ENCODE measurements at regions not wholly inside any gene's neighbourhood (a gene's known extent, or its start where the extent isn't known, plus 50 kb on each side); places are given as distances from the start of the nearest gene placed in this dataset.
"Not testable (repeated sequence)": the region's sequence is repeated elsewhere in the genome, so short reads cannot be mapped to it uniquely, and the experiment has no call there.

DNA sequence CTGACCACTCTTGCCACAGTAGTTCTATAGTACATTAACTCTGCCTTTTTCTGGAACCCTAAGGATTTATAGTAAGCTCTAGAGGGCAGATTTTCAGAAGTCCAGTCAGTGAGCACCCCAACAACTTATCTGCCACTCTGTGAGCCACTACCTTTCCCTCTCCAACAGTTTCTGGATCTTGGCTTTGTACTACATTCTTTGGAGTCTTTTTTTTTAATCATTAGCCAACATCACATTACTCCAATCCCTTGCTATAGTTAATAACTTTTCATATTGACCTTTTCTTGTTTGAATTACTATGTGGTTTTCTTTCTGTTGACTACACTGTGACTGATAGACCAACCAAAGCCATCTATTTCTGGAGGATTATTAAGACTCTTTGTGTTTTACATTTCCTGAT is 1596.7 kb upstream of the PRMT6 start:
- H3K9me3 ChIP-seq = no peaks in the 10 kb centered on the region
- no peaks in the 10 kb centered on the region for H3K27me3 ChIP-seq (replicated peaks; ENCODE audit: control insufficient read depth, insufficient read depth, low read length)
- H3K4me3 ChIP-seq (ENCODE audit: low read depth, low read length) = no peak overlapping the region
- no TSS peak for BruUV-seq (replicated peaks)
- ChIA-PET CTCF (no interaction called here), POLR2A (no interaction called here)
- TF ChIP-seq, protein P1, sequence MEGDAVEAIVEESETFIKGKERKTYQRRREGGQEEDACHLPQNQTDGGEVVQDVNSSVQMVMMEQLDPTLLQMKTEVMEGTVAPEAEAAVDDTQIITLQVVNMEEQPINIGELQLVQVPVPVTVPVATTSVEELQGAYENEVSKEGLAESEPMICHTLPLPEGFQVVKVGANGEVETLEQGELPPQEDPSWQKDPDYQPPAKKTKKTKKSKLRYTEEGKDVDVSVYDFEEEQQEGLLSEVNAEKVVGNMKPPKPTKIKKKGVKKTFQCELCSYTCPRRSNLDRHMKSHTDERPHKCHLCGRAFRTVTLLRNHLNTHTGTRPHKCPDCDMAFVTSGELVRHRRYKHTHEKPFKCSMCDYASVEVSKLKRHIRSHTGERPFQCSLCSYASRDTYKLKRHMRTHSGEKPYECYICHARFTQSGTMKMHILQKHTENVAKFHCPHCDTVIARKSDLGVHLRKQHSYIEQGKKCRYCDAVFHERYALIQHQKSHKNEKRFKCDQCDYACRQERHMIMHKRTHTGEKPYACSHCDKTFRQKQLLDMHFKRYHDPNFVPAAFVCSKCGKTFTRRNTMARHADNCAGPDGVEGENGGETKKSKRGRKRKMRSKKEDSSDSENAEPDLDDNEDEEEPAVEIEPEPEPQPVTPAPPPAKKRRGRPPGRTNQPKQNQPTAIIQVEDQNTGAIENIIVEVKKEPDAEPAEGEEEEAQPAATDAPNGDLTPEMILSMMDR (IDR thresholded peaks at IDR 0.05; ENCODE audit: insufficient read depth in 1 of 2, low read depth in 1 of 2, low read length in 1 of 2, severe bottlenecking in 1 of 2, unreplicated experiment in 1 of 2) = no peak
- H3K4me1 ChIP-seq = no peaks in the 10 kb centered on the region
- Mint-ChIP-seq H3K4me1 (ENCODE audit: low read depth, unreplicated experiment) (no peaks in the 10 kb centered on the region), H3K27ac (ENCODE audit: unreplicated experiment) (no peak overlapping the region), H3K36me3 (ENCODE audit: insufficient read depth, unreplicated experiment) (no peaks in the 10 kb centered on the region), H3K9me3 (ENCODE audit: unreplicated experiment) (no peaks in the 10 kb centered on the region), H3K27me3 (ENCODE audit: insufficient read depth, unreplicated experiment) (no peaks in the 10 kb centered on the region), H3K4me3 (ENCODE audit: unreplicated experiment) (no peak overlapping the region)
- no peak for DNase-seq
- intact Hi-C loops (cut with micrococcal nuclease; ENCODE audit: unreplicated experiment) = no loop called here
- H3K36me3 ChIP-seq (ENCODE audit: control insufficient read depth, insufficient read depth, low read length) = no peaks in the 10 kb centered on the region

DNA sequence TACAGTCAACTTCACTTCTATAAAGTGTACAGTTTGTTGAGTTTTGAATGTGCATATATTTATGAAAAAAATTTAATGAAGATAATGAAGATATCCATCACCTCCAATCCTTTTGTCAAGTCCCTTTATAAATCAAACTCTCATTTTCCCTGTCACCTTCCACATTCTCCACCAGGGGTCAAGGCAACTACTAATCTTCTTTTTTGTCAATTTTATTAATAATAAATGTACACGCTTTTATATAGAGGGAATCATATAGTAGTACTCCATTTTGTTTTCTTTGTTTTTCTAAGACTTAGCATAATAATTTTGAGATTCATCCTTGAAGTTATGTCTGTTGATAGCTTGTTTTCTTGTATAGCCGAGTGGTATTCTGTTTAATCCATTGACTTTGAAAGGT is 1594.2 kb upstream of the PRMT6 start:
- CTCF ChIA-PET = no interaction called here
- POLR2A ChIA-PET = no interaction called here
- no peaks in the 10 kb centered on the region for H3K9me3 Mint-ChIP-seq (ENCODE audit: unreplicated experiment)
- no peaks in the 10 kb centered on the region for H3K4me1 Mint-ChIP-seq (ENCODE audit: low read depth, unreplicated experiment)
- no peaks in the 10 kb centered on the region for H3K36me3 Mint-ChIP-seq (ENCODE audit: insufficient read depth, unreplicated experiment)
- BruUV-seq (replicated peaks) = no TSS peak
- DNase-seq = no peak
- intact Hi-C loops (cut with micrococcal nuclease; ENCODE audit: unreplicated experiment) = no loop called here
- H3K4me3 Mint-ChIP-seq (ENCODE audit: unreplicated experiment) = no peak overlapping the region
- Histone ChIP-seq H3K27me3 (replicated peaks; ENCODE audit: control insufficient read depth, insufficient read depth, low read length) (no peaks in the 10 kb centered on the region), H3K36me3 (ENCODE audit: control insufficient read depth, insufficient read depth, low read length) (no peaks in the 10 kb centered on the region), H3K4me3 (ENCODE audit: low read depth, low read length) (no peak overlapping the region), H3K9me3 (no peaks in the 10 kb centered on the region), H3K4me1 (no peaks in the 10 kb centered on the region)
- TF ChIP-seq, protein P1 (IDR thresholded peaks at IDR 0.05; ENCODE audit: insufficient read depth in 1 of 2, low read depth in 1 of 2, low read length in 1 of 2, severe bottlenecking in 1 of 2, unreplicated experiment in 1 of 2) = no peak
- H3K27me3 Mint-ChIP-seq (ENCODE audit: insufficient read depth, unreplicated experiment) = no peaks in the 10 kb centered on the region
- H3K27ac Mint-ChIP-seq (ENCODE audit: unreplicated experiment) = no peak overlapping the region

DNA sequence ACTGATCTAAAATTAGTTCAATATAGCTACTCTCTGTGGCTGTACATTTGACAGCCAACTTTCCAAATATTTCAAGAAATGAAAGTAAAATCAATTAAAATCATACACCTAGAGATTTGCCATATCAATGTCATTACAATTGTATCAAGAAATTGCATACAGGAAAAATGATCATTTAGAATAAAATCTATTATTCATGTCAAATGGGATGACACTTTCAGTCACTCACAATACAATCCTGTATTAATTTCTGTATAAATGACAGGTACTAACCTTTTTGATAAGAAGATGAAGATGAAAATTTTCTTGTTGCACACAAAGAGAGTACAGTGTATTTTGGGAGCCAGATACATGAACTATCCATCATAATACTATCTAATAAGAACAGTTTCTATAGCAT is 1588.9 kb upstream of the PRMT6 start:
- ChIA-PET CTCF (no interaction called here), POLR2A (no interaction called here)
- BruUV-seq (replicated peaks) = no TSS peak
- Mint-ChIP-seq H3K4me1 (ENCODE audit: low read depth, unreplicated experiment) (no peaks in the 10 kb centered on the region), H3K4me3 (ENCODE audit: unreplicated experiment) (no peak overlapping the region), H3K27me3 (ENCODE audit: insufficient read depth, unreplicated experiment) (no peaks in the 10 kb centered on the region), H3K27ac (ENCODE audit: unreplicated experiment) (no peak overlapping the region), H3K9me3 (ENCODE audit: unreplicated experiment) (no peaks in the 10 kb centered on the region), H3K36me3 (ENCODE audit: insufficient read depth, unreplicated experiment) (no peaks in the 10 kb centered on the region)
- H3K4me1 ChIP-seq = no peaks in the 10 kb centered on the region
- intact Hi-C loops (cut with micrococcal nuclease; ENCODE audit: unreplicated experiment) = no loop called here
- no peaks in the 10 kb centered on the region for H3K36me3 ChIP-seq (ENCODE audit: control insufficient read depth, insufficient read depth, low read length)
- H3K27me3 ChIP-seq (replicated peaks; ENCODE audit: control insufficient read depth, insufficient read depth, low read length) = no peaks in the 10 kb centered on the region
- H3K9me3 ChIP-seq = no peaks in the 10 kb centered on the region
- DNase-seq = no peak
- TF ChIP-seq, protein P1 (IDR thresholded peaks at IDR 0.05; ENCODE audit: insufficient read depth in 1 of 2, low read depth in 1 of 2, low read length in 1 of 2, severe bottlenecking in 1 of 2, unreplicated experiment in 1 of 2) = no peak
- no peak overlapping the region for H3K4me3 ChIP-seq (ENCODE audit: low read depth, low read length)

DNA sequence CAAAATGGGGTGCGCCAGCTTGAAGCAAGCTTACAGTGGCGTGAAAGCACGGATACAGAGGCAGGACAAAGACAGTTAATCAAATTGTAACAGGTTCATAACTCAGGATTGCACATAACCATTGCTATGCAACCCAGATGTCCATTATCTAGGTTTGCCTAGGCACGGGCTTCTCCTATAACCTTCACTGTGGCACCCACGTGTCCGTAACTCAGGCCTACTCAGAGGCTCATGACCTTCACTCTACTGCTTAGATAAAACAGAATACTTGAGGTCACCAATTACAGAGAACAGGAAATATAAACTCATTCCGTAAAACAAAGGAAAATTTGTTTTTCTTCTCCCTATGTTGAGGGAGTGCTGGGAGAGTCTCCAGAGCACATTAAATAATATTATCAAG is 1585.9 kb upstream of the PRMT6 start:
- H3K4me3 Mint-ChIP-seq (ENCODE audit: unreplicated experiment); H3K27me3 ChIP-seq (replicated peaks; ENCODE audit: control insufficient read depth, insufficient read depth, low read length); intact Hi-C loops (cut with micrococcal nuclease; ENCODE audit: unreplicated experiment); H3K4me3 ChIP-seq (ENCODE audit: low read depth, low read length); H3K9me3 ChIP-seq; H3K4me1 Mint-ChIP-seq (ENCODE audit: low read depth, unreplicated experiment); BruUV-seq (replicated peaks); H3K27me3 Mint-ChIP-seq (ENCODE audit: insufficient read depth, unreplicated experiment); POLR2A ChIA-PET; H3K4me1 ChIP-seq; H3K27ac Mint-ChIP-seq (ENCODE audit: unreplicated experiment); CTCF ChIA-PET; H3K36me3 ChIP-seq (ENCODE audit: control insufficient read depth, insufficient read depth, low read length); H3K36me3 Mint-ChIP-seq (ENCODE audit: insufficient read depth, unreplicated experiment); DNase-seq; H3K9me3 Mint-ChIP-seq (ENCODE audit: unreplicated experiment): not testable (repeated sequence)
